PC-9 (cell line): ENCODE measurements at regions not wholly inside any gene's neighbourhood (a gene's known extent, or its start where the extent isn't known, plus 50 kb on each side); places are given as distances from the start of the nearest gene placed in this dataset.

Experiments
- CTCF ChIP-seq: fragments of 200-600 bp; sonication (generic); conservative IDR thresholded peaks from 2 replicates; pipeline ENCODE4 v1.6.1; 2017; ENCODE audit warnings: mixed run types, antibody characterized with exemption, mild to moderate bottlenecking, moderate library complexity
- EZH2 ChIP-seq: fragments of 200-600 bp; sonication (generic); IDR thresholded peaks from 2 replicates; pipeline ENCODE4 v1.8.0; 2017; ENCODE audit warnings: antibody characterized with exemption, low read depth

GRCh38 chr3:147939425-147939824 lies 530.3 kb downstream of the ZIC1 start:
- TF ChIP-seq CTCF (no peak), EZH2 (no peak)
